Activated naive CD8-positive, alpha-beta T cell (primary cell): ENCODE measurements at regions not wholly inside any gene's neighbourhood (a gene's known extent, or its start where the extent isn't known, plus 50 kb on each side); places are given as distances from the start of the nearest gene placed in this dataset.

ENCODE experiments used
- H3K27ac Mint-ChIP-seq: one replicate; pipeline ENCODE4 v1.8.0; 2021; ENCODE audit warnings: mixed read lengths
- H3K27me3 Mint-ChIP-seq: one replicate; pipeline ENCODE4 v1.8.0; 2021; ENCODE audit warnings: mixed read lengths
- H3K36me3 Mint-ChIP-seq: one replicate; pipeline ENCODE4 v1.8.0; 2021; ENCODE audit warnings: mixed read lengths
- H3K4me1 Mint-ChIP-seq: one replicate; pipeline ENCODE4 v1.8.0; 2021; ENCODE audit warnings: low read depth, mixed read lengths
- H3K4me3 Mint-ChIP-seq: one replicate; pipeline ENCODE4 v1.8.0; 2021; ENCODE audit warnings: mild to moderate bottlenecking, mixed read lengths
- H3K9me3 Mint-ChIP-seq: one replicate; pipeline ENCODE4 v1.8.0; 2021; ENCODE audit warnings: low read depth, mixed read lengths

DNA sequence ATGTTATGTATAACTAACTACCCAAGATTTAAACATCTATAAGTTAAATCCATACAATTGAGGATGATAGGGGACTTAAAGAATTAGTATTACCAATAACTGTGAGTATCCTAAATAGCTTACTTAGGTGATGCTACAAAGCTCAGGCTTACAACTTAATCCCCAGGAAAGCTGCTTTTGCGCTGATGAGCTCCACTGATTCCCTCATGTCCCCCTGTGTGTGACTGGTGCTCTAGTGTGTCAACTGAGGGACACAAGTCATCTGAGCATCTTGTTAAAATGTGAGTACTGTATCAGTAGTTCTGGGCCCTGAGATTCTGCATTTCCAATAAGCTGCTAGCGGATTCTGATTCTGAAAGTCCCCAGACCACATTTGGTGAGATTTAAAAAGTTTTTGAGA lies 1458.8 kb downstream of the MRPL39 start:
- H3K4me3 Mint-ChIP-seq, result no peak overlapping the region
- no peaks in the 10 kb centered on the region for H3K4me1 Mint-ChIP-seq
- no peak overlapping the region for H3K27ac Mint-ChIP-seq
- no peaks in the 10 kb centered on the region for H3K27me3 Mint-ChIP-seq
- no peaks in the 10 kb centered on the region for H3K9me3 Mint-ChIP-seq
- no peaks in the 10 kb centered on the region for H3K36me3 Mint-ChIP-seq

DNA sequence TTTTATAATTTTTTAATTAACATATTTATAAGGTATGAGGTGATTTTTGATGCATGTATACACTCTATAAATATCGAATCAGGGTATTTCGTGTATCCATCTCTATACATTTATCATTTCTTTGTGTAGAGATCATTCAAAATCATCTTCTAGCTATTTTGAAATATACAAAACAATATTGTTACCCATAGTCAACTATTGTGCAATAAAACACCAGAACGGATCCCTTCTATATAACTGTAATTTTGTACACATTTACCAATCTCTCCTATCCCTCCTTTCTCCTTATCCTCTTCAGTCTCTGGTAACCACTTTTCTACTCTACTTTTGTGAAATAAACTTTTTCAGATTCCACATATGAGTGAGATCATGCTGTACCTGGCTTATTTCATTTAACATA lies 1459.6 kb downstream of the MRPL39 start:
- Mint-ChIP-seq H3K4me3 (no peak overlapping the region), H3K27me3 (no peaks in the 10 kb centered on the region), H3K9me3 (no peaks in the 10 kb centered on the region), H3K27ac (no peak overlapping the region), H3K36me3 (no peaks in the 10 kb centered on the region), H3K4me1 (no peaks in the 10 kb centered on the region)

DNA sequence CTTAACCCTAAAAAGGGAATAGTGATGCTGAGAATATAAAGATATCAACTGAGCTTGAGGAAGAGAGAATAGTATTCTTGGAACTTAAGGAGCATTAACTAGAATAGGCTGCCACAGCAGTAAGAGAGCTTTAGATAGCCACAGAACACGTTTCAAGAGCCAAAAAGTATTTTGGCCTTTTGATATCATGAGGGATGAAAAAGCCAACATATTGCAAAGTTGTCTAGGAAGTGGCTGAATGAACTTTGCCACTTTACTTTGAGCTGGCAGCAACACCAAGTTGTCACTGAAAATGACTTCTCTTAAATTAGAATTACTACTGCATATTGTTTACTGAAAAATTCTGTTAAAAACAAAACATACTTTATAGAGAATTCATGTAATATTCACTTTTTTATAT lies 1476.2 kb downstream of the MRPL39 start:
- Mint-ChIP-seq H3K4me3 (no peak overlapping the region), H3K27ac (no peak overlapping the region), H3K4me1 (no peaks in the 10 kb centered on the region), H3K36me3 (no peaks in the 10 kb centered on the region), H3K27me3 (no peaks in the 10 kb centered on the region), H3K9me3 (no peaks in the 10 kb centered on the region)

DNA sequence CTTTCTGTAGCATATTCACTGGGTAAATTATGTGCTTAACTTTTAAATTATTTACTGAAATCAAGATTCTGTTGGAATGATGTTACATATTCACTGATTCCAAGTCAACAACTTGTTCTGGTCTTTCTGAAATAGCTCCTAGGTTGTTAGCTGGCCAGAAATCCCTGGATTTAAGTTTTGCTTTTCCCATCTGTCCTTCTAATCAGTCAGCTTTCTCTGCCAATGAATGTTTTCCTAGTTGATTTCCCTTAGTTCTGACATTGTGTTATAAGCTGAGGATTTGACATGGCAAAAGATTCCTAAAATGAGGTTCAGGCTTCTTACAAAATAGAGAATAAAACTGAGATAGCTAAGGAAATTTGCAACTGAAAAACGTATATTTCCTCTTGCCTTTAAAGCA lies 1479.6 kb downstream of the MRPL39 start:
- Mint-ChIP-seq H3K27ac (no peak overlapping the region), H3K4me1 (no peaks in the 10 kb centered on the region), H3K4me3 (no peak overlapping the region), H3K9me3 (no peaks in the 10 kb centered on the region), H3K27me3 (peaks cover 2% of the 10 kb centered on the region), H3K36me3 (no peaks in the 10 kb centered on the region)

DNA sequence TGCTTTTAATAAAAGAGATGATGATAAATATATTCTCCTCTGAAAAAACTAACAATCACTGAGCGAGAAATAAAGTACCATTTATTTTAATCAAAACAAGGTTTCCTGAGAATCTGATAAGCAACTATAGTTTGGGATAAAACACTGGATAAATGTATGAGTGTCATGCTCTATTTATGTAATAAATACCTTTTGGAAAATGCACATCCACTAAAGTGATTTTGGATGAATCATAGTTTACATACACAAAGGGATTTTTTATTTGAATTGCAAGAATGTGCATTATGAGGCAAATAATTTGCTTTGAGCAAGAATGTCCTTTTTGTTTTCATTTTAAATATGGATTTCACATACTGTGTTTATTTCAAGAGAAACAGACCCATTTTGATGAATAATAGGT lies 1483.5 kb downstream of the MRPL39 start:
- Mint-ChIP-seq H3K4me1 (no peaks in the 10 kb centered on the region), H3K36me3 (no peaks in the 10 kb centered on the region), H3K27ac (no peak overlapping the region), H3K27me3 (peaks cover 2% of the 10 kb centered on the region), H3K9me3 (no peaks in the 10 kb centered on the region), H3K4me3 (no peak overlapping the region)

DNA sequence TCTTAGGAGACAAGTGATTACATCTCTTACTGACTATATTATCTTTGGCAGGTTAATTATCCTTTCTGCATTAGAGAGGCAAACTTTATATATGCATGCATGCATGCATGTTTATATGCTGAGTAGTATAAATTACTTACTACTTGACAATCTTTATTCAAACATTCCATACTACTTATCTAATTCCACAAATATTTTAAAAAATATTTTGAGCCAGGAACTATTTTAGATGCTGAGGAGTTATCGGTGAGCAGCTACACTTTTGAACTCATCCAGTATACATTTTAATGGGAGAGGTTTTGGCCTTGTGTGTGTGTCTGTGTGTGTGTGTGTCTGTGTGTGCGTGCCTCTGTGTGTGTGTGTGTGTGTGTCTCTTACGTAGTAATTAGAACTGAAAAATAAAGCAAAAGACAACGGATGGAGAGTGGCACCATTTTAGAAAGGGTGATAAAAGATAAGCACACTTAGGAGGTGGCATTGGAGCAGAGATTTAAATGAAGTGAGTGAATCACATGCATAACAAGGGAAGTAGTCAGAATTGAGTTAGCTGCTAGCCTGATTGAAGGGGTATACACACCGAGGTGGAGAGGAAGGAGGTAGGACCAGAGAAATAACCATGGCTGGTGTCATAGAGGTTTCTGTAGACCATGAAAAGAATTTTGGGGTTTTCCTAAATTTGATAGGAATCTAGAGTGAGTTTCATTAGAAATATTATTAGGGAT lies 1488.4 kb downstream of the MRPL39 start:
- no peak overlapping the region for H3K4me3 Mint-ChIP-seq
- H3K36me3 Mint-ChIP-seq, result no peaks in the 10 kb centered on the region
- H3K4me1 Mint-ChIP-seq, result no peaks in the 10 kb centered on the region
- H3K27ac Mint-ChIP-seq, result no peak overlapping the region
- H3K9me3 Mint-ChIP-seq, result no peaks in the 10 kb centered on the region
- peaks cover 2% of the 10 kb centered on the region for H3K27me3 Mint-ChIP-seq

DNA sequence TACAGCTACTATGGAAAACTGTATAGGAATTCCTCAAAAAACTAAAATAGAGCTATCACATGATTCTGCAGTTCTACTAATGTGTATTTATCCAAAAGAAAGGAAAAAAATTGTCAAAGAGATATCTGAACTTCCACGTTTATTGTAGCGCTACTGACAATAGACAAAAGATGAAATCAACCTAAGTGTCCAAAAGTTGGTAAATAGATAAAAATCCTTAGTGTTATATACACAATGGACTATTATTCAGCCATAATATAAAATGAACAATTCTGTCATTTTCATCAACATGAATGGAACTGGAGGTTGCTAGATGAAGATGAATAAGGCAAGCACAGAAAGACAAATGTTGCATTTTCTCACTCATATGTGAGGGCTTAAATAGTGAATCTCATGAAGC lies 1492.1 kb downstream of the MRPL39 start:
- H3K27me3 Mint-ChIP-seq, result no peaks in the 10 kb centered on the region
- H3K9me3 Mint-ChIP-seq, result no peaks in the 10 kb centered on the region
- H3K4me3 Mint-ChIP-seq, result no peak overlapping the region

DNA sequence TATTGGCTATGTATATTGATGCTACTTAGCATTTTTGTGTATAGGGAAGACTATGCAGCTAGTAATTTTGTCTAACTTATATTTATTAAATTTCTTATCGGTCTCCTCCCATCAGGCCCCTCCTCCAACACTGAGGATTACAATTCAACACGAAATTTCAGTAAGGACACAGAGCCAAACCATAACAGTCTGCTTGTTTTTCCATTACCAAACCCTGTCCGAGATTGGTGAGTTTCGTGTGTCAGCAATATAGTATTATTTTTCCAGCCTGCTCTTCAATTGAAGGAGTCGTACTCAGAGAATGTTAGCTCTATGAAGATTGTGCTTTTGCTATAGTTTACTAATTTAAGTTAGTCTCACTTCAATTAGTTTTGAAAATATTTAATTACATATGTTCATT lies 1495.3 kb downstream of the MRPL39 start:
- Mint-ChIP-seq H3K36me3 (no peaks in the 10 kb centered on the region), H3K4me1 (no peaks in the 10 kb centered on the region), H3K27me3 (no peaks in the 10 kb centered on the region), H3K27ac (no peak overlapping the region), H3K4me3 (no peak overlapping the region), H3K9me3 (no peaks in the 10 kb centered on the region)

More for the DNA sequence above, 1492.1 kb downstream of the MRPL39 start:
- Mint-ChIP-seq H3K36me3 (no peaks in the 10 kb centered on the region), H3K4me1 (no peaks in the 10 kb centered on the region), H3K27ac (no peak overlapping the region)

DNA sequence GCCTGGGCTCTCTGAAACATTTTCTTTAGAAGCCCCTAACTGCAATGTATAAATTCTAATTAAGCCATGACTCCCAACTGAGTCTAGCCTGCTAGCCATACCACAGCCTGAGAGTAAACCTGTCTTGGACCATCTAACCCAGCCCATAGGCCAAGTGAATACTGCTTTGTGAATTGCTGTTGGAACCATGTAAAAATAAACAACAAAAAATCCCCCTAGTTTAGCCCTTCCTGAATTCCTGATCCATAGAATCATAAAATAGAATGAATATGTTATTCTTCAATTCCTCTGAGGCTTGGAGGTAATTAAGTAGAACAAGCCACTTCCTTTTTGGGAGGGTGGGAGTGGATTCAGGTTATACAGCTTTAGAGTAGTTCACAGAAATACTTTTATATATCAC lies 1496.4 kb downstream of the MRPL39 start:
- H3K4me3 Mint-ChIP-seq, result no peak overlapping the region
- H3K27ac Mint-ChIP-seq, result no peak overlapping the region
- no peaks in the 10 kb centered on the region for H3K9me3 Mint-ChIP-seq
- H3K36me3 Mint-ChIP-seq, result no peaks in the 10 kb centered on the region
- no peaks in the 10 kb centered on the region for H3K4me1 Mint-ChIP-seq
- no peaks in the 10 kb centered on the region for H3K27me3 Mint-ChIP-seq

DNA sequence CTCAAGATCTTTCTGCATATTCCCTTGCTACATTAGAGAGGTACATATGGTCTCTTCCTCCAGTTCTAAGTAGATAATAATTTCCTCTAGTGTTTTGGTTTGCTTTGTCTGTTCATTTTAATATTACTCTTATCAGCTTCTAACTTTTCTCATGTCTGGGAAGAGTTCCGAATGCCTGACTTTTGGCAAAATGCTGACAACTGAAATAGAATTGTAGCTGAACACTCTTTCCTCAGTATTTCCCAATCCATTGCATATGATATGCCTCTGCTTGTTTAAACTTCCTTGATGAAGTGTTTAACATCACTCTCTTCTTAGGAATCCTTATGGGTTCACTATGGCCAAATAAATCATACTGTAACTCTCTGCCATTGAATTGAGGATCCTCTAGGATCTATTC lies 1510.1 kb downstream of the MRPL39 start:
- Mint-ChIP-seq H3K27ac (no peak overlapping the region), H3K4me1 (no peaks in the 10 kb centered on the region), H3K27me3 (peaks cover 4% of the 10 kb centered on the region), H3K36me3 (no peaks in the 10 kb centered on the region), H3K4me3 (no peak overlapping the region), H3K9me3 (no peaks in the 10 kb centered on the region)

DNA sequence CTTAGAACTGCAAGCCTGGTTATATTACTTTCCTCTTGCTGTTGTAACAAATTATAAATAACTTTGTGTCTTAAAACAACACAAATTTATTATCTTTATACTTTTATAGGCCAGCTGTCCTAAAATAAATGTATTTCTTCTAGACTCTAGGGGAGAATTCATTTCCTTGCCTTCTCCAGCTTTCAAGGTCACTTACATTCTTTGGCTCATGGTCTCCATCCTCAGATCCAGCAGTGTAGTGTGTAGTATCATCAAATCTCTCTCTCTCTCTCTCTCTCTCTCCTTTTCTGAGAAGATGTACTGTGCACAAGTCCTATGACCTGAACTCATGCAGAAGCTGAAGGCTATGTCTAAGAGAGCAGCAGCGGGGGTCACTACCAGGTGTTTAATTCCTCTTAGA lies 1510.6 kb downstream of the MRPL39 start:
- H3K4me1 Mint-ChIP-seq, result no peaks in the 10 kb centered on the region
- H3K9me3 Mint-ChIP-seq, result no peaks in the 10 kb centered on the region
- H3K36me3 Mint-ChIP-seq, result no peaks in the 10 kb centered on the region
- H3K27me3 Mint-ChIP-seq, result peaks cover 2% of the 10 kb centered on the region
- no peak overlapping the region for H3K4me3 Mint-ChIP-seq
- no peak overlapping the region for H3K27ac Mint-ChIP-seq

DNA sequence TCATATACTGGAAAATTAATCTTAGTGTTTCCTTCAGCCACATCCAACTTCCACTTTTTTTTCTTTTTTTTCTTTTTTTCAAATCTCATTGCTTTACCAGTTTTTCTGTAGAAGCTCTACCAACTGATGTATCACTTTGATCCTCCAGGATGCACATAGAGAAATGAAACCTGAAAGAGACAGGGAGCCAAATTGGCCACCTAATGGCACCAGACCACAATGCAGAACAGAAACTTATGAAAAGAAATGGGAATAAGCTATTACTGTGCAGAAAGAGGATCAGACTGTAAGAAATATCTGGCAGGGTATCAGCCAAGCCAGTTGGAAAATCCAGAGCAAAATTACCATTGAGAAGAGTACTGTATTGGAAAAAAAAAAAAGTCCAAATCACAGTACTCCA lies 1514.2 kb downstream of the MRPL39 start:
- no peak overlapping the region for H3K27ac Mint-ChIP-seq
- H3K27me3 Mint-ChIP-seq, result peaks cover 1% of the 10 kb centered on the region
- no peaks in the 10 kb centered on the region for H3K4me1 Mint-ChIP-seq
- H3K9me3 Mint-ChIP-seq, result no peaks in the 10 kb centered on the region
- H3K4me3 Mint-ChIP-seq, result no peak overlapping the region
- H3K36me3 Mint-ChIP-seq, result no peaks in the 10 kb centered on the region

DNA sequence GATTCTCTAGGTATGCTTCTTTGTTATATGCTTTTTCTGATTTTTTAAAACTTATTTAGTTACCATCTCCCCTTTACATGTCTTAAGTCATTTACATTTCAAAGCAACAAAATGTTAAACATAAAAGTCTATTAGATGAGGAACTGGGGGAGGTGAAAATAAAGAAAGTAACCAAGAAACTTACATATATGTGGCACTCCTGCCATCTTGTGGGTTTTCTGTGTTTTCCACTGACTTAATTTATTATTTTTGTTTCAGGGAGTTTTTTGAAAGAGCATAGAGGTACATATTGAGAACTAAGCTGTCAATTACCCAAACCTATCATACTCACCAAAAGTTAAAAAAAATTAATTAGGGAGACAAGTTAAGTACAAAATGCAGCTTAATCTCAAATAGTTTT lies 1531.1 kb downstream of the MRPL39 start:
- no peaks in the 10 kb centered on the region for H3K27me3 Mint-ChIP-seq
- no peak overlapping the region for H3K4me3 Mint-ChIP-seq
- H3K36me3 Mint-ChIP-seq, result no peaks in the 10 kb centered on the region
- no peaks in the 10 kb centered on the region for H3K4me1 Mint-ChIP-seq
- no peaks in the 10 kb centered on the region for H3K9me3 Mint-ChIP-seq
- H3K27ac Mint-ChIP-seq, result no peak overlapping the region

DNA sequence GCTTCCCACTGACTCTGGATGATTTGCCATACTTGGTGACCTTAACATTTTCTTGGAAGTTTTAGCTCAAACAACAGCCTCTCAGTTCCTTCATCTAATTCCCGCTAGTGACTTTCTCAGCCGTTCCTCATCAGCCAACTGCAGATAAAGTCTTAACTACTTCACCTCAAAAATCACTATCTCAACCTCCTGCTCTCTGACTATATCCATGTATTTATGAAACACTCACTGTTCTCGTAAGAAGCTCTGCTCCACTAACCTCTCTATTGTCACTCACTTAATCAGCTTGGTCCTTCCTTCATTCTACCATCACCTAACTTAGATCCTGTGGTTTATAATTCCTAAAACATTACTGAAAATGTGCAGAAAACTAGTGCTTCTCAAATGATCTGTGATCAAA lies 1551.6 kb downstream of the MRPL39 start:
- no peak overlapping the region for H3K4me3 Mint-ChIP-seq
- H3K27me3 Mint-ChIP-seq, result no peaks in the 10 kb centered on the region
- H3K36me3 Mint-ChIP-seq, result no peaks in the 10 kb centered on the region
- no peaks in the 10 kb centered on the region for H3K4me1 Mint-ChIP-seq
- no peak overlapping the region for H3K27ac Mint-ChIP-seq
- H3K9me3 Mint-ChIP-seq, result no peaks in the 10 kb centered on the region

DNA sequence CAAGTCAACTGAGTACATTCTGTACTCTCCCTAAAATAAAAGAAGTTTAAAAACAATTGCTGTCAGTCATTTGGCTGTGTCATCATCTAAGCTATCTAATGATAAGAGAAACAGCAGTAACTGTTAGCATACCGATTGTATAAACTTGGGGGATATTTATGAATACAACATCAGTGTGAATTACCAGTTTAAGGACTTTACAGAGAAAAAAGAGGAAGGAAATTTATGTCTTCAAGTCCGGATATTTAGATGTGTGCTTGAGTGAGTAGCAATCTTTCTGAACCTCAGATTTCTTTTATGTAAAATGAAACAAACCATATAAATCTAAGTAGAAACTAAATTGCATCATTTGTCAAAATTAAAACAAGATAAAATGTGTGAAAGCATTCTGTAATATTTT lies 1557.0 kb downstream of the MRPL39 start:
- Mint-ChIP-seq H3K9me3 (no peaks in the 10 kb centered on the region), H3K4me3 (no peak overlapping the region), H3K4me1 (peaks cover 23% of the 10 kb centered on the region), H3K27ac (no peak overlapping the region), H3K36me3 (no peaks in the 10 kb centered on the region), H3K27me3 (no peaks in the 10 kb centered on the region)

DNA sequence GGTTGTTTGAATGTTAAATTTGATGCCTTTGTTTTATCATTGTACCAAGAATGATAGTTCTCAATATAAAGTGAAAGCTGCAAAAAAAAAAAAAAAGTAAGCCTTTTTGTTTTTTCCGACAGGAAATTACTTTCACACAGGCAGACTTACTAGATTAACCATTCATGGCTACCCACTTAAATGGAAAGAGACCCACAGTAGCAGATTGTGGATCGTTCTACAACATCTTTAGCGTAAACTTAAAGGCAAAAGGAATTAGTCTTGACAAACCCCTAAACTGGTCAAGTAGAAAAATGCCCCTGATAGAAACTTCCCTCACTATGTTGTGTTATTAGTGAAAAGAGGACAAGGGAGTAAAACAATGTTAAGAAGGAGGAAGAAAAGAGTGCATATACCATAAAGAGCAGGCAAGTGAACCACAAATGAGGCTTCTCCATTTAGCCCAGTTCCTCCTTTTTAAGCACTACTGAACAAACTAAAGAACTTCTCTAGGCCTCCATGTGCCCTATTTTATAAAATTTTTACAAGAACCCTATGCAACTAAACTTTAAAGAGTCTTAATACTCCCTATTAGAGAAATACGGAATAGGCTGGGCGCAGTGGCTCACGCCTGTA lies 1560.3 kb downstream of the MRPL39 start:
- Mint-ChIP-seq H3K27me3 (no peaks in the 10 kb centered on the region), H3K9me3 (no peaks in the 10 kb centered on the region), H3K4me1 (peaks cover 25% of the 10 kb centered on the region), H3K27ac (peak overlapping the region; percentile 59), H3K36me3 (no peaks in the 10 kb centered on the region), H3K4me3 (peak overlapping the region; percentile 36)
